Adrenal gland (tissue), 9 donors: ENCODE measurements at regions not wholly inside any gene's neighbourhood (a gene's known extent, or its start where the extent isn't known, plus 50 kb on each side); places are given as distances from the start of the nearest gene placed in this dataset.

ENCODE experiments used
- DNase-seq, 7 donors: peaks; one replicate each; pipeline ENCODE4 v3.0.0-alpha.2; 2019 to 2020
- H3K27ac ChIP-seq, 5 donors: fragments of 200-600 bp; sonication (generic) in 4 of 5; 1 replicate in 3 of 5; 2 replicates in 2 of 5; pipeline versions ENCODE4 v1.5.1 to v1.8.0; 2016 to 2020; ENCODE audit warnings: mild to moderate bottlenecking in 1 of 5
- H3K27me3 ChIP-seq: fragments of 200-600 bp; 2 replicates; pipeline ENCODE4 v1.8.0; 2021
- H3K36me3 ChIP-seq, 2 donors: fragments of 200-600 bp; replicated peaks in 1 of 2; 1 replicate in 1 of 2; 2 replicates in 1 of 2; pipeline versions ENCODE4 v1.5.1 to v1.8.0; 2018 to 2022
- H3K4me1 ChIP-seq, 2 donors: fragments of 200-600 bp; replicated peaks in 1 of 2; 1 replicate in 1 of 2; 2 replicates in 1 of 2; pipeline versions ENCODE4 v1.5.1 to v1.8.0; 2018 to 2021
- H3K4me3 ChIP-seq, 4 donors: fragments of 200-600 bp; sonication (generic) in 3 of 4; one replicate each; pipeline ENCODE4 v1.5.1; 2016 to 2018
- H3K9me3 ChIP-seq, 3 donors: fragments of 200-600 bp; sonication (generic) in 1 of 3; replicated peaks in 1 of 3; 1 replicate in 2 of 3; 2 replicates in 1 of 3; pipeline versions ENCODE4 v1.5.1 to v1.8.0; 2016 to 2021
- POLR2A ChIP-seq, 2 donors: fragments of 450-650 bp; IDR thresholded peaks; one replicate each; pipeline ENCODE4 v1.6.1; 2017; ENCODE audit warnings: antibody characterized with exemption in 2 of 2, mild to moderate bottlenecking in 2 of 2, moderate library complexity in 1 of 2
- WGBS, 4 donors: extraction: QIAGEN DNeasy Blood & Tissue Kit in 2 of 4; methylation state at CpG; one replicate each; pipeline versions ENCODE4 v1.1.5 to v1.1.7; 2013 to 2017; 5-methylcytosine and 5-hydroxymethylcytosine counted together
- intact Hi-C, 2 donors: fragments of 100-400 bp; cut with DNase I; formaldehyde crosslinking; loops; one replicate each; pipeline versions ENCODE4 v1.14.1 to v1.15.0; 2022 to 2023
- TF ChIP-seq, protein P1 (sequence below), 6 experiments: fragments of 450-650 bp in 4 of 6; fragments of 200-600 bp in 2 of 6; sonication (generic) in 1 of 6; IDR thresholded peaks; 1 replicate in 5 of 6; 2 replicates in 1 of 6; pipeline versions ENCODE4 v1.5.1 to v1.8.0; 2016 to 2021; ENCODE audit warnings: antibody characterized with exemption in 6 of 6, mild to moderate bottlenecking in 2 of 6, moderate library complexity in 1 of 6
- donor health status: healthy with polysubstance abuse.
- donor health status: Bipolar disorder and iron deficiency.
- donor health status: DM: yes; HTN: yes; CAD: no.
- donor health status: DM: no; HTN: no; CAD: no.
- donor health status: DM: no; HTN: no; CAD: no.

GRCh38 chr4:145315811-145316225 lies 135.4 kb upstream of the OTUD4 start:
- H3K4me1 ChIP-seq: no peaks in the 10 kb centered on the region
- H3K27me3 ChIP-seq: no peaks in the 10 kb centered on the region
- H3K9me3 ChIP-seq: no peaks in the 10 kb centered on the region
- H3K36me3 ChIP-seq: no peaks in the 10 kb centered on the region
- no peak for TF ChIP-seq POLR2A (IDR thresholded peaks at IDR 0.05)
- TF ChIP-seq, protein P1, sequence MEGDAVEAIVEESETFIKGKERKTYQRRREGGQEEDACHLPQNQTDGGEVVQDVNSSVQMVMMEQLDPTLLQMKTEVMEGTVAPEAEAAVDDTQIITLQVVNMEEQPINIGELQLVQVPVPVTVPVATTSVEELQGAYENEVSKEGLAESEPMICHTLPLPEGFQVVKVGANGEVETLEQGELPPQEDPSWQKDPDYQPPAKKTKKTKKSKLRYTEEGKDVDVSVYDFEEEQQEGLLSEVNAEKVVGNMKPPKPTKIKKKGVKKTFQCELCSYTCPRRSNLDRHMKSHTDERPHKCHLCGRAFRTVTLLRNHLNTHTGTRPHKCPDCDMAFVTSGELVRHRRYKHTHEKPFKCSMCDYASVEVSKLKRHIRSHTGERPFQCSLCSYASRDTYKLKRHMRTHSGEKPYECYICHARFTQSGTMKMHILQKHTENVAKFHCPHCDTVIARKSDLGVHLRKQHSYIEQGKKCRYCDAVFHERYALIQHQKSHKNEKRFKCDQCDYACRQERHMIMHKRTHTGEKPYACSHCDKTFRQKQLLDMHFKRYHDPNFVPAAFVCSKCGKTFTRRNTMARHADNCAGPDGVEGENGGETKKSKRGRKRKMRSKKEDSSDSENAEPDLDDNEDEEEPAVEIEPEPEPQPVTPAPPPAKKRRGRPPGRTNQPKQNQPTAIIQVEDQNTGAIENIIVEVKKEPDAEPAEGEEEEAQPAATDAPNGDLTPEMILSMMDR (IDR thresholded peaks at IDR 0.05): no peak
- intact Hi-C loops: no loop called here
- no peak overlapping the region for H3K27ac ChIP-seq
- H3K4me3 ChIP-seq: no peak overlapping the region
- DNase-seq: no peak

- Histone ChIP-seq H3K4me3 (no peak overlapping the region), H3K27me3 (no peaks in the 10 kb centered on the region), H3K27ac (no peak overlapping the region), H3K36me3 (no peaks in the 10 kb centered on the region), H3K9me3 (no peaks in the 10 kb centered on the region), H3K4me1 (no peaks in the 10 kb centered on the region)
- DNase-seq: no peak
- intact Hi-C loops: no loop called here
- no peak for TF ChIP-seq POLR2A (IDR thresholded peaks at IDR 0.05)
- TF ChIP-seq, protein P1 (IDR thresholded peaks at IDR 0.05): no peak
- WGBS, 4 donors: 60 to 68% (median 64%) methylated on average over 3 of the region's 3 CpGs
These were observed 128.2 kb upstream of the OTUD4 start for GRCh38 chr4:145308598-145308997.

- intact Hi-C loops: no loop called here
- Histone ChIP-seq H3K36me3 (no peaks in the 10 kb centered on the region), H3K27me3 (no peaks in the 10 kb centered on the region), H3K27ac (no peak overlapping the region), H3K4me1 (no peaks in the 10 kb centered on the region), H3K9me3 (no peaks in the 10 kb centered on the region), H3K4me3 (no peak overlapping the region)
- WGBS, 4 donors: 74 to 80% (median 78%) methylated on average over 4 of the region's 4 CpGs
- no peak for DNase-seq
- TF ChIP-seq, protein P1 (IDR thresholded peaks at IDR 0.05): no peak
- TF ChIP-seq POLR2A (IDR thresholded peaks at IDR 0.05): no peak
These were observed 127.5 kb upstream of the OTUD4 start for GRCh38 chr4:145307763-145308430.

DNA sequence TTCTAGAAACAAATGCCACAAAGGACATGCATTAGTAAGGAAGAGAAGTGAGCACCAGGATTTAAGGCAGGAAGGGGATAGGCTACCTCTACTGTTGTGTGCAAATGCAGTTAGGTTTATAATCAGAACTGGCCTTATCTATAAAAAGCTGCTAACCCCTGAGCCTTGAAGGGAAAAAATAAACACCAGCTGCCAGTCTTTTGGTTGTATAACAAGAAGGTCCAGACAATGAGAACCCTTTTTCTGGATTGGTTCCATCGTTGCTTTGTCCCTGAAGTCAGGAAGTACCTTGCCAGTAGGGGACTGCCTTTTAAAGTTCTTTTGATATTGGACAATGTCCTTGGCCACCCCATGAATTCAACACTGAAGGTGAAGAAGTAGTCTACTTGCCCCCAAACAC lies 126.7 kb upstream of the OTUD4 start:
- no peak overlapping the region for H3K4me3 ChIP-seq
- no peaks in the 10 kb centered on the region for H3K36me3 ChIP-seq
- intact Hi-C loops: no loop called here
- no peak for TF ChIP-seq POLR2A (IDR thresholded peaks at IDR 0.05)
- TF ChIP-seq, protein P1 (IDR thresholded peaks at IDR 0.05): no peak
- 30 to 48% (median 38%) methylated on average over 1 of the region's 1 CpG for WGBS, 4 donors
- no peaks in the 10 kb centered on the region for H3K9me3 ChIP-seq
- H3K27ac ChIP-seq: no peak overlapping the region
- DNase-seq: no peak
- H3K27me3 ChIP-seq: no peaks in the 10 kb centered on the region
- H3K4me1 ChIP-seq: no peaks in the 10 kb centered on the region
